Panc1 (cell line): ENCODE measurements at regions not wholly inside any gene's neighbourhood (a gene's known extent, or its start where the extent isn't known, plus 50 kb on each side); places are given as distances from the start of the nearest gene placed in this dataset.

Source experiments
- CTCF ChIP-seq: fragments of 450-650 bp; IDR thresholded peaks from 2 replicates; pipeline ENCODE4 v1.5.1; 2017; ENCODE audit warnings: mild to moderate bottlenecking
- POLR2AphosphoS5 ChIP-seq: IDR thresholded peaks from 2 replicates; pipeline ENCODE4 v1.6.1; 2012; ENCODE audit warnings: mild to moderate bottlenecking, low read depth, low read length, moderate library complexity
- REST ChIP-seq, 2 experiments: IDR thresholded peaks; 2 replicates each; pipeline ENCODE4 v1.6.1; 2011 to 2012; ENCODE audit warnings: low read depth in 2 of 2, control low read depth in 1 of 2, low read length in 1 of 2, mild to moderate bottlenecking in 1 of 2, moderate library complexity in 1 of 2; ENCODE audit not compliant: insufficient read depth in 1 of 2
- TCF7L2 ChIP-seq: IDR thresholded peaks from 2 replicates; pipeline ENCODE4 v1.6.1; 2011; ENCODE audit warnings: mild to moderate bottlenecking, low read depth, low read length, inconsistent platforms

- no peak for TF ChIP-seq CTCF
- no peak for TF ChIP-seq POLR2AphosphoS5
- no peak for TF ChIP-seq TCF7L2
- TF ChIP-seq REST (IDR thresholded peaks at IDR 0.05; ENCODE audit: insufficient read depth in 1 of 2, low read depth in 2 of 2, low read length in 1 of 2): no peak
These were observed 63.6 kb upstream of the RESF1 start for GRCh38 chr12:31895449-31896150.
